ENCODE measurements at regions not wholly inside any gene's neighbourhood (a gene's known extent, or its start where the extent isn't known, plus 50 kb on each side); places are given as distances from the start of the nearest gene placed in this dataset.
A peak's percentile ranks its signal among the peaks of the same experiment; 100 is the strongest.

DNA sequence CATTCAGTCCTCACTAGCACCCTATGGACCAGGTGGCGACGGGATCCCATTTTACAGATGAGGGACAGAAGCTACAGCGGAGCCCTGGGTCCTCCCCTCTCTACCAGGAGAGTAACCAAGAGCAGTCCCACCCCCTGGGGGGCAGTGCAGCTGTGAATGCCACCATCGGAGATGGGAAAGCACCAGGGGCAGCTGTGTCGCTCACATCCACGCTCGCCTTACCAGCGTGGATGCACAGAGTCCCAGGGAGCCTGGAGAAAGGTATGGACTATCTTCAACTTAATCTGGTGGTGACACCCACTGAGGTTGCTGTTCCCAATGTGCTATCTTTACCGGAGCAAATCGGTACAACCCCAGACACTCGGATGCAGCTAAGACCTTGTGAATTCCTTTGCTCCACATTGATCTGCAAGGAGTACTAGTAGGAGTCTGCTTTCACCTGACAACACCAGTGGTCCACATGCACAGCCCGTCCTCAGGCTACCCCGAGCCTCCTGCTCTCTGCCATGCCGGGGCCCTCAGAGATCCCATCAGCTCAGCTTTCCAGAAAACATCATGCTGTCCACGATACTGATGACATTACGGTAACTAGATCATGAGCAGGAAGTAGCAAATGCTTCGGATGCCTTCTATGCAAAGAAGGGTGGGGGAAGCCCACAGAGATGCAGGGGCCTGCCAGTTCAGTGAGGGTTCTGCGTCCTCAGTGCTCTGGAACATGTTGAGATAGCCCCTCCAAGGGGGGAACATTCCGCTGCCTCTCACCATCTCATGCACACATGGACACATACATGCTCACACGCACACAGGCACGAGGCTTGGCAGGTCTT, 126.0 kb downstream of the CTTN start:
- TF ChIP-seq CTCF (IDR thresholded peaks at IDR 0.05), result no peak
- no peaks in the 10 kb centered on the region for H3K36me3 ChIP-seq (ENCODE audit: low read depth)
- intact Hi-C loops (cut with DNase I, micrococcal nuclease), result no loop called here
- no peak for ATAC-seq
- peak in 1 of 3 donors; percentile 3 for DNase-seq
- no peaks in the 10 kb centered on the region for H3K4me1 ChIP-seq (ENCODE audit: low read depth)
- no peak overlapping the region for H3K4me3 ChIP-seq
- H3K9me3 ChIP-seq, result no peaks in the 10 kb centered on the region

- H3K4me1 ChIP-seq (ENCODE audit: low read depth), result no peaks in the 10 kb centered on the region
These were observed 126.7 kb downstream of the CTTN start for GRCh38 chr11:70525006-70525405.

DNA sequence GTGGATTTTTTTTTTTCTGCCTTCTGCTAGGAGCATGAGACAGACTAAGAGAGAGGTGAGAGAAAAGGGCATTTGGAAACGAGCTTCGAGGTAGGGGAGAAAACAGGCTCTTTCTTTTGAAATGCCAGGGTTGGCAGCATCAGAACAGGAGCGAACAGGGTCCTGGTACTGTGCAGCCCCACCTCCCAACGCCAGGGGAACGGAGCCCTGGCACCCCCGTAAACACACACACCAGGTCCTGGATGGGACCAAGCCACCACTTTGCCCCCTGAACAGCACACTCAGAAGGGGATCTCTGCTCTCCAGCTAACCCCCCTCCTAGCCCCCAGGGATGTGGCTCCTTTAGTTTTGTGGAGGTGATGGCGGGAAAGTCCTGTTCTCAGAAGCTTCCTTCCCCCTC, 127.1 kb downstream of the CTTN start:
- DNase-seq, result peak in 1 of 3 donors; percentile 5
- no peak for TF ChIP-seq CTCF (IDR thresholded peaks at IDR 0.05)
- no peaks in the 10 kb centered on the region for H3K4me1 ChIP-seq (ENCODE audit: low read depth)
- ATAC-seq, result no peak
- intact Hi-C loops (cut with DNase I, micrococcal nuclease), result no loop called here
- no peaks in the 10 kb centered on the region for H3K9me3 ChIP-seq
- no peaks in the 10 kb centered on the region for H3K36me3 ChIP-seq (ENCODE audit: low read depth)
- H3K4me3 ChIP-seq, result no peak overlapping the region

More at GRCh38 chr11:70525006-70525405, 126.7 kb downstream of the CTTN start:
- no peak overlapping the region for H3K4me3 ChIP-seq
- intact Hi-C loops (cut with DNase I, micrococcal nuclease), result no loop called here
- no peaks in the 10 kb centered on the region for H3K36me3 ChIP-seq (ENCODE audit: low read depth)
- H3K9me3 ChIP-seq, result no peaks in the 10 kb centered on the region
- DNase-seq (peak in 1 of 3 donors; percentile 13), ATAC-seq (no peak)
- no peak for TF ChIP-seq CTCF (IDR thresholded peaks at IDR 0.05)

DNA sequence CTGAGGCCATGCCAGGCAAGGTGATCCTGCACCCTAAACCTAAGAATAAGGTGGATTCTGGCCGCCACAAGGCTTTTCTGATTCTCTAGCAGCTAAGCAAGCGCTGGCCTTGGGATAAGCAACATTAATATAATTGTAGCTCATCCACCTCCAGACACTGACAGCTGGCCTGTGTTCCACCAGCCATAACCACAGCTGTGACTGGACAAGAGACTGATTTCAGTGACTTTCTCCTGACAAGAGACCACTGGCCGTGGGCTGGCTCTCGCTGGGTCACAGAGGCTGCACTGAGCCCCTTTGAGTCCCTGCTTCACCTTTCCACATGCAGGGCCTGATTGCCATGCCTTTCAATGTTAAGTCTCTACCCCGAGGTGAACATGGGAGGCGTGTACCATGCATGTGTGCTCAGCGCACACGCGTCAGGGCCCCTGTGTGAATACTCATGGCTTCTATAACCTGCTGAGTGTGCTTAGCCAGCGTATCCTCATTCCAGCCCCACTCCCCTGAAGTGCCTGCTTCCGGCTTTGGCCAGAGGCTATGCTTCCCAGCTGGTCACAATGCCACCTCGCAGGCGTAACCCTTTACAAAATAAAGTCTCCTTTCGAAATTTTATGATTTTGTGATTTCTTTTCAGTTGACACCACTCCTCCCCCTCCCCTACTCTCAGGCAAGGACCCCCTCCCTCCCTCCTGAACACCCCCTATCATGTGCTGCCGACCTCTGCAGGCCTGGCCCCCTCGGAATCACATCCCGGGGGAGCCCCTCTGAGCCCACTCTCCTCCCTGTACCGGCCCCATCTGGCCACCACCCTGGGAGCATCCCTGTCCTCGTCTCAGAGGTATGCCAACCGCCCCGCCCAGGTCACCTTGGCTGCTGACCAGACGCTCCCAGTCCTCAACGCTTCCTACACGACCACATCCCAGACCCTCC, 128.1 kb downstream of the CTTN start:
- ATAC-seq (no peak), DNase-seq (peak in 1 of 3 donors; percentile 2)
- no peaks in the 10 kb centered on the region for H3K9me3 ChIP-seq
- TF ChIP-seq CTCF (IDR thresholded peaks at IDR 0.05), result no peak
- H3K4me3 ChIP-seq, result no peak overlapping the region
- H3K4me1 ChIP-seq (ENCODE audit: low read depth), result no peaks in the 10 kb centered on the region
- intact Hi-C loops (cut with DNase I, micrococcal nuclease), result no loop called here
- H3K36me3 ChIP-seq (ENCODE audit: low read depth), result no peaks in the 10 kb centered on the region

DNA sequence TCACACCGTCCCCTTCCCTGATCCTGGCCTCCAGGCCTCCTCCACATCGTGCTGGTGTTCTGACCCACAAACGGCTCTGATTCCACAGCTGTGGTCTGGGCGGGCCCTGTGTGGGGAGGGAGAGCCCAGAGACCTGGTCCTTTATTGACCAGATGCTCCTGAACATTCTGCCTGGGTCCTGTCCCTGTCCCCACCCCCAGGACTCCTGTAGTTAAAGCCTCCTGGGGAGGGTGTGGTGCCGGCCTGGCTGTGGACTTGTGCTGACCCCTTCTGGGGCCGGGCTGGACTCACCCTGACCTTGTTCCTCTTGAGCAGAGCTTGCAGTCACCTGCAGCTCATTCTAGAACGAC, 128.7 kb downstream of the CTTN start:
- no peaks in the 10 kb centered on the region for H3K36me3 ChIP-seq (ENCODE audit: low read depth)
- no peaks in the 10 kb centered on the region for H3K9me3 ChIP-seq
- no peak for TF ChIP-seq CTCF (IDR thresholded peaks at IDR 0.05)
- ATAC-seq (no peak), DNase-seq (peak in 1 of 3 donors; percentile 10)
- intact Hi-C loops (cut with DNase I, micrococcal nuclease), result no loop called here
- H3K4me1 ChIP-seq (ENCODE audit: low read depth), result no peaks in the 10 kb centered on the region
- no peak overlapping the region for H3K4me3 ChIP-seq

All from mucosa of descending colon (tissue), 3 donors.